Progenitor cell of endocrine pancreas (in vitro differentiated cells): ENCODE measurements at regions not wholly inside any gene's neighbourhood (a gene's known extent, or its start where the extent isn't known, plus 50 kb on each side); places are given as distances from the start of the nearest gene placed in this dataset.

Experiments
- DNase-seq: peaks from one replicate; pipeline ENCODE4 v3.0.0; 2021; ENCODE audit warnings: low spot score; ENCODE audit not compliant: unreplicated experiment
- H3K27ac Mint-ChIP-seq: 2 replicates; pipeline ENCODE4 v1.8.0; 2021; ENCODE audit warnings: mild to moderate bottlenecking, moderate library complexity, mixed read lengths
- H3K27me3 Mint-ChIP-seq: 2 replicates; pipeline ENCODE4 v1.8.0; 2021; ENCODE audit warnings: mixed read lengths
- H3K36me3 Mint-ChIP-seq: 2 replicates; pipeline ENCODE4 v1.8.0; 2022; ENCODE audit warnings: mixed read lengths; ENCODE audit not compliant: insufficient read depth
- H3K4me1 Mint-ChIP-seq: 2 replicates; pipeline ENCODE4 v1.8.0; 2021; ENCODE audit warnings: low read depth, mixed read lengths
- H3K4me3 Mint-ChIP-seq: 2 replicates; pipeline ENCODE4 v1.8.0; 2021; ENCODE audit warnings: low read depth, mild to moderate bottlenecking, moderate library complexity, mixed read lengths
- H3K9me3 Mint-ChIP-seq: 2 replicates; pipeline ENCODE4 v1.8.0; 2021; ENCODE audit warnings: low read depth, mixed read lengths
- TF ChIP-seq, protein P1 (sequence below): fragments of 200-600 bp; sonication (generic); IDR thresholded peaks from one replicate; pipeline ENCODE4 v1.5.0; 2021; ENCODE audit warnings: antibody characterized with exemption, mild to moderate bottlenecking; ENCODE audit not compliant: unreplicated experiment

DNA sequence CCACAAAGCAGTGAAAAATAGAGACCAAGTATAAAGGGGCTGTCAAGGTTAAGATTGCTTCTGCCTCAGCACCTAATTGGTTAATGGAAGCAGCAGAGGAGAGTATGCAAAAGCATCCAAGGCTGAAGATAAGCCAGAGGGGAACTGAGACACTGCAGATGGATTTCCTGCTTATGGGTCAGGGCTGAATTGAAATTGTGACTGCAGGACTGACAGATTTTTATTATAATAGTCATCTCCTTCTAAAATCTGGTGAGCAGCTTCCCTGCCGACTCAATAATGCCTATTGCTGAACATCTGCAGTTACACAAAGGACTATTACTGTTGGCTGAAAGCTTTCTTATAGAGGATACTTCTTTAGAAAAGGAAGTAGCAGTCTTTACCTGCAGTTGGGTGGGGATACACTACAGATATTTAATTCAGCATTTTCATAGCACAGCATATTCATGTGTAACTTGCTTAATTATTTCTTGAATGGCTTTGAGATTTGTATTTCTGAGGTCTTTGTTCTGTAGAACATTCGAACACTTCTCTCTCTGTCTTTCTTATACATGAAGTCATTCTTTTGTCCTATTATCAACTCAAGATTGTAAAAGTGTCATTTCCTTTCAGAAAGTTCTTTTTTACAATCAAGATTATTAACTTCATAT lies 363.0 kb upstream of the RIOK2 start:
- Mint-ChIP-seq H3K9me3 (peaks cover 1% of the 10 kb centered on the region), H3K36me3 (peaks cover 2% of the 10 kb centered on the region), H3K4me1 (no peaks in the 10 kb centered on the region), H3K27ac (no peak overlapping the region), H3K4me3 (no peak overlapping the region), H3K27me3 (peaks cover 27% of the 10 kb centered on the region)
- TF ChIP-seq, protein P1, sequence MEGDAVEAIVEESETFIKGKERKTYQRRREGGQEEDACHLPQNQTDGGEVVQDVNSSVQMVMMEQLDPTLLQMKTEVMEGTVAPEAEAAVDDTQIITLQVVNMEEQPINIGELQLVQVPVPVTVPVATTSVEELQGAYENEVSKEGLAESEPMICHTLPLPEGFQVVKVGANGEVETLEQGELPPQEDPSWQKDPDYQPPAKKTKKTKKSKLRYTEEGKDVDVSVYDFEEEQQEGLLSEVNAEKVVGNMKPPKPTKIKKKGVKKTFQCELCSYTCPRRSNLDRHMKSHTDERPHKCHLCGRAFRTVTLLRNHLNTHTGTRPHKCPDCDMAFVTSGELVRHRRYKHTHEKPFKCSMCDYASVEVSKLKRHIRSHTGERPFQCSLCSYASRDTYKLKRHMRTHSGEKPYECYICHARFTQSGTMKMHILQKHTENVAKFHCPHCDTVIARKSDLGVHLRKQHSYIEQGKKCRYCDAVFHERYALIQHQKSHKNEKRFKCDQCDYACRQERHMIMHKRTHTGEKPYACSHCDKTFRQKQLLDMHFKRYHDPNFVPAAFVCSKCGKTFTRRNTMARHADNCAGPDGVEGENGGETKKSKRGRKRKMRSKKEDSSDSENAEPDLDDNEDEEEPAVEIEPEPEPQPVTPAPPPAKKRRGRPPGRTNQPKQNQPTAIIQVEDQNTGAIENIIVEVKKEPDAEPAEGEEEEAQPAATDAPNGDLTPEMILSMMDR: no peak
- no peak for DNase-seq

DNA sequence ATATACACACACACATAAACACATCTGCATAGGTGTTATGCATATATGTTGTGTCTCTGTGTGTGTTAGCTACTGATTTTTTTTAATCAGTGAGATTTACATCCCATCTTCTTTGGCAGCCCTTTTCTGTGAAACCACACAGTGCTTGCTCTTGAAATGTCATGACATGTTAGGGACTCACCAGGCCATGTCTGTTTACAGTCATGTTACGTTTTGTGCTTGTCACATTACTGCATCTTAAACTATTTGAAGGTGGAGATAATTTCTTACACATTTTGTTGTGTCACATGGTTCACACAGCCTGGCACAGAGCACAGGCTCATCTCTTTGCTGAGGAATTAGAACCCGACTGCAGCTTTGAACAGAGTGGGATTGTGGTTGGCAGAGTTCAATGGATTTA lies 364.4 kb upstream of the RIOK2 start:
- DNase-seq: no peak
- no peak overlapping the region for H3K4me3 Mint-ChIP-seq
- peaks cover 27% of the 10 kb centered on the region for H3K27me3 Mint-ChIP-seq
- H3K9me3 Mint-ChIP-seq: no peaks in the 10 kb centered on the region
- H3K27ac Mint-ChIP-seq: no peak overlapping the region
- peaks cover 1% of the 10 kb centered on the region for H3K36me3 Mint-ChIP-seq
- TF ChIP-seq, protein P1: no peak
- no peaks in the 10 kb centered on the region for H3K4me1 Mint-ChIP-seq

DNA sequence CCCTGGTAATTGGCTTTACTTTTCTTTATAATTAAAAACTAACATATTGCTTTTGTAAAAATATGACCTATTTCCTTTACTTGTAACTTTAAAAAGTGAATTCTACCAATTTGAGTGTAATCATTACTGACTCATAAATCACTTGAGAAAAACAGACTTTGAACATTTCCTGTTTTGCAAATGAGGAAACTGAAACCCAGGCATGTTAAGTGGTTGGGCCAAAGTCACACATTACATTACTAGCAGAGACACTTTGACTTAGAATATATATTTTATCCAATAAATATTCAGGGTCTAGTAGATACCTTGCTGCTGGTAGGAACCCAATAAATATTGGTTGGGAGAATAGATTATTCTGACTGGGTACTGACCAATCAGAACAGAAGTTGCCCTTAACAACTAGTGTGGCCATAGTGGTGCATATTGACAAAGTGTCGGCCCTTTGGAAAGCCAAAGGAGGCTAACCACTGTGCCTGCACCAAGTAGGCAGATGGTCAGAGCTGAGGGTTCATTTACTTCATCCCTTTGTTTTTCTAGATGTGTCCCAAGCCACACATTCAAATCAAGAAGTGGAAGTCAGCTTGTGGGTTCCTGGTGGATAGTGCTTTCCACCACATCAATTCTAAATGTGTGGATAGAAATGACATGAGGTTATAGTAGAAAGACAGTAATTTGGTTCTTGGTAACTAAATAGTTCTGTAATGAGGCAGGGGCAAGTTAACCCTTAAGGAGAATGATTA lies 365.1 kb upstream of the RIOK2 start:
- no peak for DNase-seq
- Mint-ChIP-seq H3K27me3 (peaks cover 19% of the 10 kb centered on the region), H3K36me3 (no peaks in the 10 kb centered on the region), H3K27ac (no peak overlapping the region), H3K4me3 (no peak overlapping the region), H3K4me1 (no peaks in the 10 kb centered on the region), H3K9me3 (no peaks in the 10 kb centered on the region)
- TF ChIP-seq, protein P1: no peak

DNA sequence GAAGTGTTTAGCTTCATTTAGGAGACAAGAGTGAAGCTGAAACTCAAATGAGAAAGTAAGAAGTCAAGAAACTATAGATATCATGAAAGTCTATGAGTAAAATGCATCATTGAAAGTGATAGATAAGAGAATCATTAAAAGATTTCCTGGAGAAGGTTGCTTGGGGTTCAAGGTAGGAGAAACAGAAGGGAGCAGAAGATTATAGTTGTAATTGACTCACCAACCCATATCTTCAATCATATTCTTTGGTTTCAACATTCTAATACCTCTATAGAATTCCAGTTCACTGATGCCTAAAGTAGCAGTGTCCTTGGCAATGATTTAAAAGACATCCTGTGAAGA lies 365.7 kb upstream of the RIOK2 start:
- Mint-ChIP-seq H3K27ac (no peak overlapping the region), H3K27me3 (peaks cover 14% of the 10 kb centered on the region), H3K4me1 (no peaks in the 10 kb centered on the region), H3K36me3 (no peaks in the 10 kb centered on the region), H3K9me3 (no peaks in the 10 kb centered on the region), H3K4me3 (no peak overlapping the region)
- no peak for DNase-seq
- TF ChIP-seq, protein P1: no peak

DNA sequence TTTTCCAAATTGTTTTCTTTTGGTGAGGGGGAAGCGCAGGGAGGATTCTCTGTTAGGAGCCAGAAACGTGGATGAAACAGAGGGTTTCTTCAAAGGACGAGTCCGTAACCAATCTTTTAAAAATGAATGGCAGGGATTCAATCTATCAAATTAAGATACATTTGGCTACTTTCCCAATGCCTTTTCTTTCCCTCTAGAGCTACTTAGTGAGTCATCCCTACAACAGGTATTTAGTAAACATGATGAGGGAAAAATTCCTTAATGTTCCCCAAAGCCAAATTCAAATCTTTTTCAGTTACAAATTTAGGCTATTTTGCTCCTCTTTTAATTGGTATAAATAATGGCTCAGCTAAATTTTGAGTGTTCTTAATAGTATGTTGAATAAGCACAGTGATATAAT lies 366.4 kb upstream of the RIOK2 start:
- DNase-seq: no peak
- no peaks in the 10 kb centered on the region for H3K4me1 Mint-ChIP-seq
- TF ChIP-seq, protein P1: no peak
- H3K36me3 Mint-ChIP-seq: no peaks in the 10 kb centered on the region
- H3K9me3 Mint-ChIP-seq: no peaks in the 10 kb centered on the region
- H3K27me3 Mint-ChIP-seq: peaks cover 6% of the 10 kb centered on the region
- H3K27ac Mint-ChIP-seq: no peak overlapping the region
- no peak overlapping the region for H3K4me3 Mint-ChIP-seq
